ENCODE measurements at regions not wholly inside any gene's neighbourhood (a gene's known extent, or its start where the extent isn't known, plus 50 kb on each side); places are given as distances from the start of the nearest gene placed in this dataset.

DNA sequence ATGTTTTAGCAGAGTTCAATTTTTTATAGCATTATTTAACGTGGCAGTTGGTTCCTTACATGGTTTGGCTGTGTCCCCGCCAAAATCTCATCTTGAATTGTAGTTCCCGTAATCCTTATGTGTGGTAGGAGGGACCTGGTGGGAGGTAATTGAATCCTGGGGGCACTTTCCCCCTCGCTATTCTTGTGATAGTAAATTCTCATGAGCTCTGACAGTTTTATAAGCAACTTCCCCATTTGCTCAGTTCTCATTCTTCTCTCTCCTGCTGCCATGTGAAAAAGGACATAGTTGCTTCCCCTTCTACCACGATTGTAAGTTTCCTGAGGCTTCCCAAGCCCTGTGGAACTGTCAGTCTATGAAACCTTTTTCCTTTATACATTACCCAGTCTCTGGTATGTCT, 329.5 kb downstream of the GRIA2 start:
- Mint-ChIP-seq H3K27me3 (no peaks in the 10 kb centered on the region), H3K36me3 (ENCODE audit: low read depth) (no peaks in the 10 kb centered on the region), H3K4me3 (no peak overlapping the region), H3K4me1 (no peaks in the 10 kb centered on the region), H3K9me3 (peaks cover 6% of the 10 kb centered on the region), H3K27ac (no peak overlapping the region)
- DNase-seq: no peak
- CTCF ChIA-PET: no interaction called here
- POLR2A ChIA-PET: no interaction called here

GRCh38 chr4:157527954-157528353, 307.4 kb downstream of the GRIA2 start:
- ChIA-PET POLR2A (no interaction called here), CTCF (no interaction called here)
- Mint-ChIP-seq H3K4me3 (no peak overlapping the region), H3K4me1 (no peaks in the 10 kb centered on the region), H3K27me3 (no peaks in the 10 kb centered on the region), H3K36me3 (ENCODE audit: low read depth) (no peaks in the 10 kb centered on the region), H3K27ac (no peak overlapping the region), H3K9me3 (peaks cover 15% of the 10 kb centered on the region)
- DNase-seq: no peak

DNA sequence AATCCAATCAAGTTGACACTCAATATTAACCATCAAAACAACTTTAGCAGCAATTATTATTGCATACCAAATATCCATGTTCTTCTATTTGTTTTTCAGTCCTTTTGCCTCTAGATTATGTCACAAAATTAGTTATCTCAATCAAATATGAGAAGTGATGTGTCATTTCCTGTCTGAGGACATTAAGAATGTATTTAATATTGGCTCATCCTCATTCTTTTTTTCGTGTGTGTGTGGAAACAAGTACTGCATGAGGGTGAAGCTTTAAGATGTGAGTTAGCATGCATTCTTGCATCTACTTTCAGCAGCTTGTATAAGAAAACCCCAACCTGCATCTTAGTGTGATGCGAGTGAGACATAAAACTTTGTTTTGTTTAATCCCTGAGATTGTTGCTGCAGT, 301.4 kb downstream of the GRIA2 start:
- Mint-ChIP-seq H3K4me1 (no peaks in the 10 kb centered on the region), H3K9me3 (peaks cover 5% of the 10 kb centered on the region), H3K4me3 (no peak overlapping the region), H3K27me3 (no peaks in the 10 kb centered on the region), H3K27ac (no peak overlapping the region), H3K36me3 (ENCODE audit: low read depth) (no peaks in the 10 kb centered on the region)
- CTCF ChIA-PET: no interaction called here
- DNase-seq: no peak
- POLR2A ChIA-PET: no interaction called here

DNA sequence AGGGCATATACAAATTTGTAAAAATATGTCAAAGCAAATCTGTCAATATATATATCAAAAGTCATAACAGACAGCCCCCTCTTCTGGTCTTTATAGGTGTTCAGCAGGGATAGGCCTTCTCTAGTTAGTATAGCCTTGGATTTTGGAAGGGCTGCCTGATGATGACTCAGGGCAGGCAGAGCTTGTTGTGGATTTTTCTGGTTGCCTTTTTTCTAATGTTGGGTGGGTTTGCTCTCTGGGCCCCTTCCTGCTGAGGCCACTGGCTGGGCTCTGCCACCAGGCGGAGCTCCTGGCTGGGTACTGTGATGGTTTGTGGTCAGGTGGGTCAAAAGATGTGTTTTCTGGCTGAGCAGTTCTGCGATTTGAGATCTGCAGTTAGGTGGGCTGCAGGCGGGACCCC, 294.2 kb downstream of the GRIA2 start:
- POLR2A ChIA-PET: no interaction called here
- H3K36me3 Mint-ChIP-seq (ENCODE audit: low read depth): no peaks in the 10 kb centered on the region
- H3K4me1 Mint-ChIP-seq: no peaks in the 10 kb centered on the region
- no peaks in the 10 kb centered on the region for H3K27me3 Mint-ChIP-seq
- H3K9me3 Mint-ChIP-seq: no peaks in the 10 kb centered on the region
- no peak overlapping the region for H3K4me3 Mint-ChIP-seq
- DNase-seq: no peak
- CTCF ChIA-PET: no interaction called here
- no peak overlapping the region for H3K27ac Mint-ChIP-seq

DNA sequence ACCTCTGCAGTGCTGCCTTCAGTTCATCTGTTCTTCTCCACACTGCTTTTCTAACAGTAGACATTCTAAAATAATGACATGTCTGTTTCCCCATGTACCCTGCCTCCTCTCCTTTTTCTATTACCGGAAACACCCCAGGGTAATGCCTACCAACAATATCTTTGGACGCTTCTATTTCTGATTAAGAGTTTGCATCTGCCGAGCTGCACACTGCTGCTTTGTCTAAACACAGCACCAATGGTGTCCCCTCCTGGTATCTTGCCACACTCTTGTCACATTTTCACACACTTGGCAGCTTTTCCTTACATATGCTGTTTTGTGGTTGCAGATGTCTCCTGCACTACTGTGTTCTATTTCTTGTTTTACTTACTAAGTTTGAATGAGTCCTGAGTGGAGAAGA, 288.8 kb downstream of the GRIA2 start:
- DNase-seq: no peak
- ChIA-PET POLR2A (no interaction called here), CTCF (no interaction called here)
- H3K27ac Mint-ChIP-seq: no peak overlapping the region
- H3K9me3 Mint-ChIP-seq: no peaks in the 10 kb centered on the region
- H3K4me1 Mint-ChIP-seq: no peaks in the 10 kb centered on the region
- H3K27me3 Mint-ChIP-seq: no peaks in the 10 kb centered on the region
- H3K36me3 Mint-ChIP-seq (ENCODE audit: low read depth): no peaks in the 10 kb centered on the region
- H3K4me3 Mint-ChIP-seq: no peak overlapping the region

- H3K27me3 Mint-ChIP-seq: no peaks in the 10 kb centered on the region
- no peak for DNase-seq
- no peaks in the 10 kb centered on the region for H3K36me3 Mint-ChIP-seq (ENCODE audit: low read depth)
- H3K9me3 Mint-ChIP-seq: no peaks in the 10 kb centered on the region
- H3K27ac Mint-ChIP-seq: no peak overlapping the region
- ChIA-PET CTCF (no interaction called here), POLR2A (no interaction called here)
- no peaks in the 10 kb centered on the region for H3K4me1 Mint-ChIP-seq
- H3K4me3 Mint-ChIP-seq: no peak overlapping the region
Measured at GRCh38 chr4:157502656-157503055, 282.1 kb downstream of the GRIA2 start.

DNA sequence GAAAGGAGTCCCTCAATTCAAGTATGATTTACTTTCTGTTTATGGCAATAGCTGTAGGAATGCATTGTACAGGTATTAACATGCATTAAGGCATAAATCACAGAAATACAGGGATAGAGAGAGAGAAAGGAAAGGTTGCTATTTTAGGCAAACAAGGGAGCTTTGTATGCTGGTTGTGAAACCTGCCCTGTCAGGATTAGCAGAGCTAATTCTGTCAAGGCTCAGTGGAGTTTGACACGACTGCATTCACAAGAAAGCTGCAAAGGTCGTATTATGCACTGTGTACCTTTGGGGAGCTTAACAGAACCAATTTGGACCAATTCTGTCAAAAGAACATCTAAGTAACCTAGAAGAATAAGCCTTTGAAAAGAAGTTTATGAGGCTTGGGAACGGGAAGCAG, 239.3 kb downstream of the GRIA2 start:
- ChIA-PET CTCF (no interaction called here), POLR2A (no interaction called here)
- Mint-ChIP-seq H3K36me3 (ENCODE audit: low read depth) (no peaks in the 10 kb centered on the region), H3K4me1 (no peaks in the 10 kb centered on the region), H3K9me3 (peaks cover 6% of the 10 kb centered on the region), H3K27me3 (no peaks in the 10 kb centered on the region), H3K27ac (no peak overlapping the region), H3K4me3 (no peak overlapping the region)
- DNase-seq: no peak

GRCh38 chr4:157447195-157447594, 226.7 kb downstream of the GRIA2 start:
- H3K9me3 Mint-ChIP-seq: peaks cover 8% of the 10 kb centered on the region
- H3K4me1 Mint-ChIP-seq: no peaks in the 10 kb centered on the region
- ChIA-PET CTCF (no interaction called here), POLR2A (no interaction called here)
- no peak overlapping the region for H3K27ac Mint-ChIP-seq
- no peaks in the 10 kb centered on the region for H3K36me3 Mint-ChIP-seq (ENCODE audit: low read depth)
- no peaks in the 10 kb centered on the region for H3K27me3 Mint-ChIP-seq
- DNase-seq: no peak
- no peak overlapping the region for H3K4me3 Mint-ChIP-seq

DNA sequence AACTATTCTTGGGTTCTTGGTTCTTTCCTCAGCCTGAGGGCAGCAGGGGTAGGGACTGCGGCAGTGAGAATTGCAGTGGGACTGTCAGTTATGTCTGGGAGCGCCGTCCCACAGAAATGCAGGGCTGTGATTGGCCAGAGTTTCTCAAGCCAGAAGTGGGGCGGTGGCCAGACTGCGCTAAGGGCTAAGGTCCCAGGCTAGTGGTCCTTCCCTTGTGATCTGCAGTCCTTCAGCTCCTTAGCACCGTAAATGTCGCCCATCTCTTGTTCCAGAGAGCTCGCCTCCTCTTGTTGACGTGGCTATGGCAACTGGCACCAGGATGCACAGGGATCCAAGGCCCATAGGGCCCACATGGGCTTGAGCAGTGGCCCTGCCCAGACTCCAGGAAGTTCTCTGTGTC, 223.5 kb downstream of the GRIA2 start:
- DNase-seq: no peak
- Mint-ChIP-seq H3K36me3 (ENCODE audit: low read depth) (no peaks in the 10 kb centered on the region), H3K4me1 (no peaks in the 10 kb centered on the region), H3K9me3 (peaks cover 8% of the 10 kb centered on the region), H3K27me3 (no peaks in the 10 kb centered on the region), H3K4me3 (no peak overlapping the region), H3K27ac (no peak overlapping the region)
- POLR2A ChIA-PET: no interaction called here
- CTCF ChIA-PET: no interaction called here

- CTCF ChIA-PET: no interaction called here
- Mint-ChIP-seq H3K27ac (no peak overlapping the region), H3K4me1 (no peaks in the 10 kb centered on the region), H3K27me3 (no peaks in the 10 kb centered on the region), H3K4me3 (no peak overlapping the region), H3K9me3 (peaks cover 8% of the 10 kb centered on the region), H3K36me3 (ENCODE audit: low read depth) (no peaks in the 10 kb centered on the region)
- DNase-seq: no peak
- POLR2A ChIA-PET: no interaction called here
Measured at GRCh38 chr4:157443537-157443936, 223.0 kb downstream of the GRIA2 start.

DNA sequence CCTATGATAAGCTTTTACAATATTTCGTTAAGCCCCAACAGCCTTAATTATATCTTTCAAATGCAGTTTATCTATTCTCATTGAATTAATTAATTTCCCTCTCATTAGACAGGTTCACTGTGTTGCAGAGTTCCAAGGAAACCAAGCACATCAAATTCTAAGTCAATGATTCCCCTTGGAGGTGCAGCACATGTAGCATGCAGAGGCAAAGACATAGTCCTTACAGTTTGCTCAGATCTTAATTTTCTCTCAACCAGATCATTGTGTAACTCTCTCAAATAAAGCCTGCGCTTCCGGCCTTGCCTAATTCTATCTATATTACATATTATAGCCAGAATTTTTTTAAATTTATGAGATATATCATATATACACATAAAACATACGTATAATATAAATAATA, 205.4 kb downstream of the GRIA2 start:
- no peak overlapping the region for H3K4me3 Mint-ChIP-seq
- no peak for DNase-seq
- no peak overlapping the region for H3K27ac Mint-ChIP-seq
- CTCF ChIA-PET: no interaction called here
- POLR2A ChIA-PET: no interaction called here
- peaks cover 11% of the 10 kb centered on the region for H3K9me3 Mint-ChIP-seq
- no peaks in the 10 kb centered on the region for H3K36me3 Mint-ChIP-seq (ENCODE audit: low read depth)
- no peaks in the 10 kb centered on the region for H3K4me1 Mint-ChIP-seq
- no peaks in the 10 kb centered on the region for H3K27me3 Mint-ChIP-seq

- no peaks in the 10 kb centered on the region for H3K27me3 Mint-ChIP-seq
- no peaks in the 10 kb centered on the region for H3K4me1 Mint-ChIP-seq
- DNase-seq: no peak
- H3K36me3 Mint-ChIP-seq (ENCODE audit: low read depth): no peaks in the 10 kb centered on the region
- H3K27ac Mint-ChIP-seq: no peak overlapping the region
- no peak overlapping the region for H3K4me3 Mint-ChIP-seq
- H3K9me3 Mint-ChIP-seq: peaks cover 11% of the 10 kb centered on the region
- ChIA-PET POLR2A (no interaction called here), CTCF (no interaction called here)
Measured at GRCh38 chr4:157423526-157424020, 203.0 kb downstream of the GRIA2 start.

DNA sequence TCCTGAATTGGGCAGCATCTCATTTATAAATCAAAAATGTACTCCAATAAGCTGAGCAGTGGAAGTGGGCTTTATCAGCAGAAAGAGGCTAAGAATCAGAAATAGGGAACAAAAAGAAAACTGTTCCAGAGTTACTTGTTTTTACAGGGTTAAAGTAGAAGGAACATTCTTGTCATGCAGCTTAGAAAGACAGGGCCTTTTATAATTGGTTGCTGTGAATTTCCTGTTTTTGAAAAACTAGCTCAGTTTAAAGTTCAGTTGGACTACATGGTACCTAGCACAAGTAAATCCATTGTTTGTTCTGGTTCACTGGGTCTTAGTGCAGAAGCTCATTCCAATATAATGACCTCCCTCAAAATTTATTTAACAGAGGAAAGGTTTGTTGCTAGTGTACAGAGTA, 200.8 kb downstream of the GRIA2 start:
- no peak overlapping the region for H3K4me3 Mint-ChIP-seq
- H3K27ac Mint-ChIP-seq: no peak overlapping the region
- H3K27me3 Mint-ChIP-seq: no peaks in the 10 kb centered on the region
- CTCF ChIA-PET: no interaction called here
- POLR2A ChIA-PET: no interaction called here
- peaks cover 9% of the 10 kb centered on the region for H3K9me3 Mint-ChIP-seq
- H3K36me3 Mint-ChIP-seq (ENCODE audit: low read depth): no peaks in the 10 kb centered on the region
- no peak for DNase-seq
- no peaks in the 10 kb centered on the region for H3K4me1 Mint-ChIP-seq

All from activated CD4-positive, alpha-beta memory T cell treated with anti-CD3 and anti-CD28 coated beads, Interleukin-2, amount 10 ng/mL, durations not matched to agents 7 days and 5 days (primary cell).